Uterus (tissue), 3 donors: ENCODE measurements at regions not wholly inside any gene's neighbourhood (a gene's known extent, or its start where the extent isn't known, plus 50 kb on each side); places are given as distances from the start of the nearest gene placed in this dataset.

Source experiments
- DNase-seq, 2 donors: peaks; one replicate each; pipeline ENCODE4 v3.0.0-alpha.2; 2019 to 2020
- H3K27ac ChIP-seq, 2 donors: fragments of 200-600 bp; sonication (generic); 1 replicate in 1 of 2; 2 replicates in 1 of 2; pipeline ENCODE4 v1.5.1; 2016 to 2018
- H3K27me3 ChIP-seq, 2 donors: fragments of 200-600 bp; sonication (generic); one replicate each; pipeline ENCODE4 v1.5.1; 2018 to 2019; ENCODE audit warnings: control low read depth in 1 of 2
- H3K36me3 ChIP-seq, 2 donors: fragments of 200-600 bp; sonication (generic); one replicate each; pipeline ENCODE4 v1.5.1; 2019; ENCODE audit warnings: control low read depth in 1 of 2
- H3K4me1 ChIP-seq, 2 donors: fragments of 200-600 bp; sonication (generic); one replicate each; pipeline ENCODE4 v1.5.1; 2018 to 2019; ENCODE audit warnings: control low read depth in 1 of 2
- H3K4me3 ChIP-seq, 2 donors: fragments of 200-600 bp; sonication (generic); 1 replicate in 1 of 2; 2 replicates in 1 of 2; pipeline ENCODE4 v1.5.1; 2018 to 2019; ENCODE audit warnings: mild to moderate bottlenecking in 1 of 2
- H3K9me3 ChIP-seq, 2 donors: fragments of 200-600 bp; sonication (generic); one replicate each; pipeline ENCODE4 v1.5.1; 2019; ENCODE audit warnings: control low read depth in 1 of 2
- CTCF ChIP-seq, 4 experiments: fragments of 200-600 bp in 2 of 4; fragments of 450-650 bp in 2 of 4; sonication (generic) in 2 of 4; IDR thresholded peaks; one replicate each; pipeline ENCODE4 v1.5.1; 2016 to 2019; ENCODE audit warnings: antibody characterized with exemption in 4 of 4, mild to moderate bottlenecking in 2 of 4, moderate library complexity in 1 of 4
- POLR2A ChIP-seq, 2 donors: fragments of 450-650 bp; IDR thresholded peaks; one replicate each; pipeline ENCODE4 v1.6.1; 2016; ENCODE audit warnings: antibody characterized with exemption in 2 of 2, mild to moderate bottlenecking in 1 of 2, moderate library complexity in 1 of 2
- intact Hi-C: fragments of 100-400 bp; cut with DNase I; formaldehyde crosslinking; loops from one replicate; pipeline ENCODE4 v1.15.1; 2023; ENCODE audit warnings: low total_unique reads
- donor health status: DM: yes; HTN: yes; CAD: no.

- H3K4me3 ChIP-seq = no peak overlapping the region
- no peaks in the 10 kb centered on the region for H3K36me3 ChIP-seq
- TF ChIP-seq POLR2A (IDR thresholded peaks at IDR 0.05) (no peak), CTCF (IDR thresholded peaks at IDR 0.05) (no peak)
- H3K4me1 ChIP-seq = no peaks in the 10 kb centered on the region
- no peaks in the 10 kb centered on the region for H3K9me3 ChIP-seq
- H3K27ac ChIP-seq = no peak overlapping the region
- no peak for DNase-seq
- intact Hi-C loops = no loop called here
- no peaks in the 10 kb centered on the region for H3K27me3 ChIP-seq
Observed at GRCh38 chr5:63245271-63245670, 666.7 kb downstream of the LRRC70 start.

- H3K27me3 ChIP-seq = no peaks in the 10 kb centered on the region
- H3K9me3 ChIP-seq = no peaks in the 10 kb centered on the region
- intact Hi-C loops = no loop called here
- H3K27ac ChIP-seq = no peak overlapping the region
- TF ChIP-seq CTCF (IDR thresholded peaks at IDR 0.05) (no peak), POLR2A (IDR thresholded peaks at IDR 0.05) (no peak)
- no peaks in the 10 kb centered on the region for H3K36me3 ChIP-seq
- no peak for DNase-seq
- H3K4me3 ChIP-seq = no peak overlapping the region
- no peaks in the 10 kb centered on the region for H3K4me1 ChIP-seq
Observed at GRCh38 chr5:63240063-63240755, 661.6 kb downstream of the LRRC70 start.

GRCh38 chr5:63233911-63234310, 655.3 kb downstream of the LRRC70 start:
- Histone ChIP-seq H3K4me3 (no peak overlapping the region), H3K4me1 (no peaks in the 10 kb centered on the region), H3K9me3 (no peaks in the 10 kb centered on the region), H3K27me3 (no peaks in the 10 kb centered on the region), H3K36me3 (no peaks in the 10 kb centered on the region), H3K27ac (no peak overlapping the region)
- DNase-seq = no peak
- intact Hi-C loops = no loop called here
- TF ChIP-seq POLR2A (IDR thresholded peaks at IDR 0.05) = no peak
- TF ChIP-seq CTCF (IDR thresholded peaks at IDR 0.05) = no peak

- no peak overlapping the region for H3K4me3 ChIP-seq
- intact Hi-C loops = no loop called here
- no peak overlapping the region for H3K27ac ChIP-seq
- H3K9me3 ChIP-seq = no peaks in the 10 kb centered on the region
- H3K4me1 ChIP-seq = no peaks in the 10 kb centered on the region
- no peaks in the 10 kb centered on the region for H3K27me3 ChIP-seq
- TF ChIP-seq POLR2A (IDR thresholded peaks at IDR 0.05) (no peak), CTCF (IDR thresholded peaks at IDR 0.05) (no peak)
- DNase-seq = no peak
- no peaks in the 10 kb centered on the region for H3K36me3 ChIP-seq
Observed at GRCh38 chr5:63233361-63233760, 654.7 kb downstream of the LRRC70 start.

GRCh38 chr5:63230754-63231153, 652.1 kb downstream of the LRRC70 start:
- H3K27ac ChIP-seq = no peak overlapping the region
- H3K4me1 ChIP-seq = no peaks in the 10 kb centered on the region
- H3K36me3 ChIP-seq = no peaks in the 10 kb centered on the region
- no peaks in the 10 kb centered on the region for H3K9me3 ChIP-seq
- intact Hi-C loops = no loop called here
- TF ChIP-seq POLR2A (IDR thresholded peaks at IDR 0.05) = no peak
- TF ChIP-seq CTCF (IDR thresholded peaks at IDR 0.05) = no peak
- no peaks in the 10 kb centered on the region for H3K27me3 ChIP-seq
- no peak for DNase-seq
- H3K4me3 ChIP-seq = no peak overlapping the region
